Upper lobe of left lung (tissue), 4 donors: ENCODE measurements at regions not wholly inside any gene's neighbourhood (a gene's known extent, or its start where the extent isn't known, plus 50 kb on each side); places are given as distances from the start of the nearest gene placed in this dataset.

Experiments
- POLR2A ChIP-seq, 4 donors: fragments of 450-650 bp; IDR thresholded peaks; one replicate each; pipeline ENCODE4 v1.5.1; 2016 to 2017; ENCODE audit warnings: antibody characterized with exemption in 4 of 4, mild to moderate bottlenecking in 2 of 4
- POLR2AphosphoS5 ChIP-seq, 2 donors: sonication (generic); formaldehyde crosslinking; IDR thresholded peaks; one replicate each; pipeline ENCODE4 v1.5.1; 2017; ENCODE audit warnings: antibody characterized with exemption in 2 of 2
- TF ChIP-seq, protein P1 (sequence below), 6 experiments: fragments of 450-650 bp in 4 of 6; fragments of 200-600 bp in 2 of 6; sonication (generic) in 2 of 6; IDR thresholded peaks; one replicate each; pipeline ENCODE4 v1.5.1; 2016 to 2019; ENCODE audit warnings: antibody characterized with exemption in 6 of 6

DNA sequence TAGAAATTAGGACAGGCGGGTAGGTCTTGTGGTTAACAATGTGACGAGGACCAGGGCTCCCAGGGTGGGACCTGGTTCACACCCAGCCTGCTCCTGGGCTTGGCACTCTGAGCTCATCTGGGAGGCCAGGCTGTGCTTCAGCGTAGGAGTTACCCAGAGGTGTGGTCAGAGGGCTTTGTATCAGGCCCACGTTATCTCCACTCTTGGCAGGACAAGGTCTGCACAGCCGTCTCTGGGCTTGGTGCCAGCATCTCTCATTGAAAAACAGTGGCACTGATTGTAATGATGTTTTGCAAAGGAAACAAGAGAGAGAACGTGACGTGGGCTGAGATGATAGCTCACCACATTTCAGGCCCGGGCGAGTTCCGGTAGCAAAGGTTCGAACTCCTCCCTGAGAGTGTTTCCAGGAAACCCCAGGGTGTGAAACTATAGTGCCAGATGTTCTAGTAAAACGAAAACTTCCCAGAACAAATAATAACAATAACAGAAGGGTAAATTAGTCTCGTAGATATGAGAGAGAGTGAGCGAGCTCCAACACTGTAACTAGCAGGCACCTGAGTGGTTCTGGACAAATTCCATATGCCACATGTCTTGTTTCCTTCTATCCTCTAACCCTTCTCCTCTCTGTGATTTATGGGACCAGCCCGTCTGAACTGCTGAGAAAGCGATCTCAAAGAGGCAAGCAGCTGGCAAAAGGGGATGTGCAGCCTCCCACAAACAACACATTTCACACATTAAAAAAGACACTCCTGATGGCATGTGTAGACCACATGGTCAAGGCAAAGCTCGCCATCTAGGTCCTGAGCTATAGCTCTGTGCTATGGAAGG lies 227.3 kb downstream of the KTN1 start:
- peak; percentile 39 to 51 for TF ChIP-seq POLR2AphosphoS5 (IDR thresholded peaks at IDR 0.05)
- TF ChIP-seq, protein P1, sequence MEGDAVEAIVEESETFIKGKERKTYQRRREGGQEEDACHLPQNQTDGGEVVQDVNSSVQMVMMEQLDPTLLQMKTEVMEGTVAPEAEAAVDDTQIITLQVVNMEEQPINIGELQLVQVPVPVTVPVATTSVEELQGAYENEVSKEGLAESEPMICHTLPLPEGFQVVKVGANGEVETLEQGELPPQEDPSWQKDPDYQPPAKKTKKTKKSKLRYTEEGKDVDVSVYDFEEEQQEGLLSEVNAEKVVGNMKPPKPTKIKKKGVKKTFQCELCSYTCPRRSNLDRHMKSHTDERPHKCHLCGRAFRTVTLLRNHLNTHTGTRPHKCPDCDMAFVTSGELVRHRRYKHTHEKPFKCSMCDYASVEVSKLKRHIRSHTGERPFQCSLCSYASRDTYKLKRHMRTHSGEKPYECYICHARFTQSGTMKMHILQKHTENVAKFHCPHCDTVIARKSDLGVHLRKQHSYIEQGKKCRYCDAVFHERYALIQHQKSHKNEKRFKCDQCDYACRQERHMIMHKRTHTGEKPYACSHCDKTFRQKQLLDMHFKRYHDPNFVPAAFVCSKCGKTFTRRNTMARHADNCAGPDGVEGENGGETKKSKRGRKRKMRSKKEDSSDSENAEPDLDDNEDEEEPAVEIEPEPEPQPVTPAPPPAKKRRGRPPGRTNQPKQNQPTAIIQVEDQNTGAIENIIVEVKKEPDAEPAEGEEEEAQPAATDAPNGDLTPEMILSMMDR (IDR thresholded peaks at IDR 0.05): no peak
- TF ChIP-seq POLR2A (IDR thresholded peaks at IDR 0.05): peak in 1 of 4 donors; percentile 9
